ENCODE measurements at regions not wholly inside any gene's neighbourhood (a gene's known extent, or its start where the extent isn't known, plus 50 kb on each side); places are given as distances from the start of the nearest gene placed in this dataset.

GRCh38 chr2:186309901-186310300 is 176.2 kb upstream of the ZC3H15 start:
- no peak for DNase-seq (ENCODE audit: low read depth, low spot score)
- Histone ChIP-seq H3K4me1 (ENCODE audit: control insufficient read depth, insufficient read depth, low read length) (no peaks in the 10 kb centered on the region), H3K27ac (ENCODE audit: low read length) (no peak overlapping the region), H3K27me3 (ENCODE audit: control insufficient read depth, insufficient read depth, low read length) (no peaks in the 10 kb centered on the region), H3K4me3 (ENCODE audit: low read length) (no peak overlapping the region), H3K9me3 (ENCODE audit: control insufficient read depth, insufficient read depth, low read length) (no peaks in the 10 kb centered on the region; the same call in 1 of the 2 replicates), H3K36me3 (ENCODE audit: control insufficient read depth, insufficient read depth, low read length) (no peaks in the 10 kb centered on the region)
- no CpG with 5 or more reads among the region's 2 CpGs for WGBS (ENCODE audit: insufficient coverage, insufficient read length)

DNA sequence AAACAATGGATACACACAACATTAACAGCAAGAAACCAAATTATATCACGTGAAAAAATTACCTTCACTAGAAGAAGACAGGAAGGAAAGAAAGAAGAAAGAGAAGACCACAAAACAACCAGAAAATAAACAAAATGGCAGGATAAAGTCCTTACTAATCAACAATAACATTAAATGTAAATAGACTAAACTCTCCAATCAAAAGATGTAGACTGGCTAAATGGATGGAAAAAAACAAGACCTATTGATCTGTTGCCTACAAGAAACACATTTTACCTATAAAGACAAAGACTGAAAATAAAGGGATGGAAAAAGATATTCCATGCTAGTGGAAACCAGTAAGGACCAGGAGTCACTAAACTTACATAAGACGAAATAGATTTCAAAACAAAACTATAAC is 167.0 kb upstream of the ZC3H15 start:
- no peaks in the 10 kb centered on the region for H3K9me3 ChIP-seq (ENCODE audit: control insufficient read depth, insufficient read depth, low read length)

GRCh38 chr2:186325827-186326535 is 160.1 kb upstream of the ZC3H15 start:
- Histone ChIP-seq H3K27me3 (ENCODE audit: control insufficient read depth, insufficient read depth, low read length) (no peaks in the 10 kb centered on the region), H3K36me3 (ENCODE audit: control insufficient read depth, insufficient read depth, low read length) (no peaks in the 10 kb centered on the region), H3K27ac (ENCODE audit: low read length) (no peak overlapping the region), H3K4me3 (ENCODE audit: low read length) (no peak overlapping the region), H3K4me1 (ENCODE audit: control insufficient read depth, insufficient read depth, low read length) (no peaks in the 10 kb centered on the region), H3K9me3 (ENCODE audit: control insufficient read depth, insufficient read depth, low read length) (no peaks in the 10 kb centered on the region)
- DNase-seq (ENCODE audit: low read depth, low spot score) = no peak
- no CpG with 5 or more reads among the region's 2 CpGs for WGBS (ENCODE audit: insufficient coverage, insufficient read length)

More for the DNA sequence above, 167.0 kb upstream of the ZC3H15 start:
- no peak overlapping the region for H3K27ac ChIP-seq (ENCODE audit: low read length)
- H3K4me1 ChIP-seq (ENCODE audit: control insufficient read depth, insufficient read depth, low read length) = no peaks in the 10 kb centered on the region
- H3K27me3 ChIP-seq (ENCODE audit: control insufficient read depth, insufficient read depth, low read length) = no peaks in the 10 kb centered on the region
- H3K36me3 ChIP-seq (ENCODE audit: control insufficient read depth, insufficient read depth, low read length) = no peaks in the 10 kb centered on the region
- DNase-seq (ENCODE audit: low read depth, low spot score) = no peak
- no CpG with 5 or more reads among the region's 2 CpGs for WGBS (ENCODE audit: insufficient coverage, insufficient read length)
- no peak overlapping the region for H3K4me3 ChIP-seq (ENCODE audit: low read length)

DNA sequence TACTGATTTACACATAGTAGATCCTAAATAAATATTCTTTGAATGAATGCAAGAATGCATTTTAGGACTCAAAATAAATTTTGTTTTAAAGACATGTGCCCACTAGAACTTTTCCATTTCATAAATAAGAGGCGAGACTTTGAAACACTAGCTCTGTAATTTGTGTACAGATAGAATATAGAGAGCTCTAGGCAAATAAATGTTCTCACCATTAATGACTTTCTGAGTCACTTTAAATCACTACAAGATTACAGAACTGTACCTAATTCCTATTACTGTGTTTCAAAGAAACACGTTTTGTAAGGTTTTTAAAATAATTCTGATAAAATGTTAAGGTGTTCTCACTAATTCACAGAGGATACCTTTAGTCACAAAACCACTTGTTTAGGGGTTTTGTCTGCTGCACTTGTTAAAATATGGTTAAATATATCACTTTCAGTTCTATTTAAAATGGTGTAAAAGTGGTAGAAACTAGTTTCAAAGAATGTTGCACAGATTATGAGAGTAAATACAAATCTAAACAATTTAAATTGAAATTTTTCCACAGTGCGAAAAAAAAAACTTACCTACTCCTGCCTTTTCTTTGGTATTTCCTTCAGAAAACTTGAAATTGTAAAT is 158.7 kb upstream of the ZC3H15 start:
- no peak for DNase-seq (ENCODE audit: low read depth, low spot score)
- Histone ChIP-seq H3K4me3 (ENCODE audit: low read length) (no peak overlapping the region), H3K9me3 (ENCODE audit: control insufficient read depth, insufficient read depth, low read length) (no peaks in the 10 kb centered on the region), H3K27ac (ENCODE audit: low read length) (no peak overlapping the region), H3K4me1 (ENCODE audit: control insufficient read depth, insufficient read depth, low read length) (no peaks in the 10 kb centered on the region), H3K27me3 (ENCODE audit: control insufficient read depth, insufficient read depth, low read length) (no peaks in the 10 kb centered on the region), H3K36me3 (ENCODE audit: control insufficient read depth, insufficient read depth, low read length) (no peaks in the 10 kb centered on the region)
- WGBS (ENCODE audit: insufficient coverage, insufficient read length) = no CpG with 5 or more reads among the region's 3 CpGs

DNA sequence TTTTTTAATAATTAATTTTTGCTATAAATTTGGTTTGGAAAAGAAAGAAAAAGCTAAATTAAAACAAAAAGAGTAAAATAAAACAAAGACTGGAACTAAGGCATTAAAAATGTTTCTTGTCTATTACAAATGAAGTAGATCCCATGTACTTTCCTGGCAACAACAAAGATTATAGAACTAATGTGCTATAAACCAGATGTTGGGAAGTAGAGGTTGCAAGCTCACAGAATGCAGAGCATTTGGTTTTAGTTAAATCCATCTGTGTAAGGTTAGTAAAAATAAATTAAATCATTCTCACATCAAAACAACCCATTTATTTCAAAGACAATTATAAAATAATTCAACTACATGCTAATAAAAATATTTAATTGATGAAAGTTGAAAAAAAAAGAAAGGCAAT is 157.2 kb upstream of the ZC3H15 start:
- Histone ChIP-seq H3K27ac (ENCODE audit: low read length) (no peak overlapping the region), H3K4me1 (ENCODE audit: control insufficient read depth, insufficient read depth, low read length) (no peaks in the 10 kb centered on the region), H3K27me3 (ENCODE audit: control insufficient read depth, insufficient read depth, low read length) (no peaks in the 10 kb centered on the region), H3K4me3 (ENCODE audit: low read length) (no peak overlapping the region), H3K36me3 (ENCODE audit: control insufficient read depth, insufficient read depth, low read length) (no peaks in the 10 kb centered on the region), H3K9me3 (ENCODE audit: control insufficient read depth, insufficient read depth, low read length) (no peaks in the 10 kb centered on the region)
- no peak for DNase-seq (ENCODE audit: low read depth, low spot score)

GRCh38 chr2:186330050-186330449 is 156.0 kb upstream of the ZC3H15 start:
- WGBS (ENCODE audit: insufficient coverage, insufficient read length) = no CpG with 5 or more reads among the region's 1 CpG
- H3K36me3 ChIP-seq (ENCODE audit: control insufficient read depth, insufficient read depth, low read length) = no peaks in the 10 kb centered on the region
- no peaks in the 10 kb centered on the region for H3K9me3 ChIP-seq (ENCODE audit: control insufficient read depth, insufficient read depth, low read length)
- no peak overlapping the region for H3K27ac ChIP-seq (ENCODE audit: low read length)
- no peaks in the 10 kb centered on the region for H3K4me1 ChIP-seq (ENCODE audit: control insufficient read depth, insufficient read depth, low read length)
- no peak for DNase-seq (ENCODE audit: low read depth, low spot score)
- H3K27me3 ChIP-seq (ENCODE audit: control insufficient read depth, insufficient read depth, low read length) = no peaks in the 10 kb centered on the region
- no peak overlapping the region for H3K4me3 ChIP-seq (ENCODE audit: low read length)

GRCh38 chr2:186339716-186340115 is 146.3 kb upstream of the ZC3H15 start:
- Histone ChIP-seq H3K9me3 (ENCODE audit: control insufficient read depth, insufficient read depth, low read length) (no peaks in the 10 kb centered on the region), H3K4me3 (ENCODE audit: low read length) (no peak overlapping the region), H3K36me3 (ENCODE audit: control insufficient read depth, insufficient read depth, low read length) (no peaks in the 10 kb centered on the region), H3K27ac (ENCODE audit: low read length) (no peak overlapping the region), H3K27me3 (ENCODE audit: control insufficient read depth, insufficient read depth, low read length) (no peaks in the 10 kb centered on the region), H3K4me1 (ENCODE audit: control insufficient read depth, insufficient read depth, low read length) (no peaks in the 10 kb centered on the region)
- no peak for DNase-seq (ENCODE audit: low read depth, low spot score)
- no CpG with 5 or more reads among the region's 1 CpG for WGBS (ENCODE audit: insufficient coverage, insufficient read length)

DNA sequence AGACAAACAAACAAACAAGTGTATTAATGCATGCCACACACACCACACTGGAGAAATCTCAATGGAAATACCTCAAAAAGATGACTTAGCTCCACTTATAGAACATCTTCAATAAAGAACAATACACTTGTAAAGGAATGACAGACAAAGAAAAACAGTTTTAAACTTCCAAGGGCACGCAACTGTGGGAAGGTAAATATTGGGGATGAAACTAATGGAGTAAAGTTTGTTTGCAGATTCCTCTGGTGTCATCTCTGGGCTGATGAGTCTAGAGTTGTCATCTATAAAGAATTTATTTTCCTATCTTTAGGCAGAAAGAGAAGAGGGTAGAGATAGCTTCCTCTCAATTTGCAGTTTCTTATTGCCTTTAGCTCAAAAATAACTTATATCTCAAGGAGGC is 144.0 kb upstream of the ZC3H15 start:
- Histone ChIP-seq H3K4me1 (ENCODE audit: control insufficient read depth, insufficient read depth, low read length) (no peaks in the 10 kb centered on the region), H3K4me3 (ENCODE audit: low read length) (no peak overlapping the region), H3K9me3 (ENCODE audit: control insufficient read depth, insufficient read depth, low read length) (no peaks in the 10 kb centered on the region), H3K36me3 (ENCODE audit: control insufficient read depth, insufficient read depth, low read length) (no peaks in the 10 kb centered on the region), H3K27me3 (ENCODE audit: control insufficient read depth, insufficient read depth, low read length) (no peaks in the 10 kb centered on the region), H3K27ac (ENCODE audit: low read length) (no peak overlapping the region)
- no CpG with 5 or more reads among the region's 1 CpG for WGBS (ENCODE audit: insufficient coverage, insufficient read length)
- no peak for DNase-seq (ENCODE audit: low read depth, low spot score)

DNA sequence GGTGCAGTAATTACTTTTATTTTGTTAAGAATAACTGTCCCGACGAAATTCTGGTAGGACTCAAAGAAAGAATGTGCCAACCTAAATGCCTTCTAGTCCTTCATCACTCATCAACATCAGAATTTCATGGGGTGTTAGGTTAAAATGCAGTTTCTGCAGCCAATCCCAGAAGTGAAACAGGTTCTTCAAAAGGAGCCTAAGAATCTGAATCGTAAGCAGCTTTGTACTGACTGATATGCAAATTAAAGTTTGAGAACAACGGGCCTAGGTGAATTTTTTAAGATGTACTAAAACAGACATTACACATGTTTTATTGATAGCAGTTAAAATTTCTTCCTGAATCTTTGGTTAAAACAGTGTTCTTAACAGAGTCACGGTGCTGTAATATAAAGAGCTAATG is 140.3 kb upstream of the ZC3H15 start:
- no peaks in the 10 kb centered on the region for H3K9me3 ChIP-seq (ENCODE audit: control insufficient read depth, insufficient read depth, low read length)
- H3K36me3 ChIP-seq (ENCODE audit: control insufficient read depth, insufficient read depth, low read length) = no peaks in the 10 kb centered on the region
- no peaks in the 10 kb centered on the region for H3K27me3 ChIP-seq (ENCODE audit: control insufficient read depth, insufficient read depth, low read length)
- H3K4me3 ChIP-seq (ENCODE audit: low read length) = no peak overlapping the region
- no peak for DNase-seq (ENCODE audit: low read depth, low spot score)
- H3K27ac ChIP-seq (ENCODE audit: low read length) = no peak overlapping the region
- no CpG with 5 or more reads among the region's 5 CpGs for WGBS (ENCODE audit: insufficient coverage, insufficient read length)
- H3K4me1 ChIP-seq (ENCODE audit: control insufficient read depth, insufficient read depth, low read length) = no peaks in the 10 kb centered on the region

GRCh38 chr2:186346216-186346615 is 139.8 kb upstream of the ZC3H15 start:
- H3K4me1 ChIP-seq (ENCODE audit: control insufficient read depth, insufficient read depth, low read length) = no peaks in the 10 kb centered on the region
- H3K27me3 ChIP-seq (ENCODE audit: control insufficient read depth, insufficient read depth, low read length) = no peaks in the 10 kb centered on the region
- no peak overlapping the region for H3K4me3 ChIP-seq (ENCODE audit: low read length)
- H3K27ac ChIP-seq (ENCODE audit: low read length) = no peak overlapping the region
- no peaks in the 10 kb centered on the region for H3K36me3 ChIP-seq (ENCODE audit: control insufficient read depth, insufficient read depth, low read length)
- DNase-seq (ENCODE audit: low read depth, low spot score) = no peak
- no peaks in the 10 kb centered on the region for H3K9me3 ChIP-seq (ENCODE audit: control insufficient read depth, insufficient read depth, low read length)

DNA sequence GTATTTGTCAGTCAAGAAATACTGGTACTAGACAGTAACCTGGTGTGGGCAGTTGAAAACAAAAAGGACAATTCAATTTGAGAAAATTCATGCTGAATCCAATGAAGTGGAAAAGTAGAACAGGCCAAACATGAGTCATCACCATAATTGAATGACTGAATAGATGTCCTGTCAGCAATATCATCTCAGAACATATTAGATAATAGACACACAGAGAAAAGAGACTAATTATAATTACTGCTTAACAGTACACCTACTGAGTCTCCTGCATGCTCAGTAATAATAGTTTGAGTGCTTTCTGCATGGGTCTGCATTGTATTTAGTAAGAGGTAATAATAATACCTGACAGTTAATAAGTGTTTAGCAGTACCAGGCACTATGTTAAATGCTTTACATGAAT is 138.6 kb upstream of the ZC3H15 start:
- H3K4me3 ChIP-seq (ENCODE audit: low read length) = no peak overlapping the region
- no peaks in the 10 kb centered on the region for H3K36me3 ChIP-seq (ENCODE audit: control insufficient read depth, insufficient read depth, low read length)
- DNase-seq (ENCODE audit: low read depth, low spot score) = no peak
- H3K27me3 ChIP-seq (ENCODE audit: control insufficient read depth, insufficient read depth, low read length) = no peaks in the 10 kb centered on the region
- no peak overlapping the region for H3K27ac ChIP-seq (ENCODE audit: low read length)
- no peaks in the 10 kb centered on the region for H3K9me3 ChIP-seq (ENCODE audit: control insufficient read depth, insufficient read depth, low read length)
- H3K4me1 ChIP-seq (ENCODE audit: control insufficient read depth, insufficient read depth, low read length) = no peaks in the 10 kb centered on the region

All from iPS DF 6.9 (cell line).